22Rv1 (cell line): ENCODE measurements at regions not wholly inside any gene's neighbourhood (a gene's known extent, or its start where the extent isn't known, plus 50 kb on each side); places are given as distances from the start of the nearest gene placed in this dataset.

ENCODE experiments used
- H3K27ac ChIP-seq: fragments of 450-650 bp; 2 replicates; pipeline ENCODE4 v1.5.1; 2017
- ZFX ChIP-seq: fragments of 450-650 bp; IDR thresholded peaks from 2 replicates; pipeline ENCODE4 v1.6.1; 2017; ENCODE audit warnings: antibody characterized with exemption, borderline replicate concordance
- TF ChIP-seq, protein P1 (sequence below): fragments of 450-650 bp; IDR thresholded peaks from 2 replicates; pipeline ENCODE4 v1.5.1; 2017; ENCODE audit warnings: mild to moderate bottlenecking

DNA sequence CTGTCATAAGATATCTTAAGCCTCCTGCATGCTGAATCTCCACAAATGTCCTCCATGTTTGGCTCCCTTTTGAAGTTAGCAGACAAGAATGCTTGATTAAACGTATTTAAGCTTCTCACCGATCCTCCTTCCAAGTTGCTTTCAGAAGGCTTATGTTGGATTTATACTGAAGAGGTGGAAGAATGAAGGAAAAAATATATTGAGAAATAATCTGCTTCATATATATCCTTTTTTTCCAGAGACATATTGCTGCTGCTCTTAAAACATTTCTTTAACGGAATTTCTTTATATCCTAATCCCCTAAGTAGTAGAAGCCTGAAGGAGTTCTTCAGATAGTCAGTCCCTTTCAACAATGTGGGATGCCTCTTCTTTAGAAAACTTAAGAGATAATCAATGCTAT lies 329.0 kb upstream of the MARCKS start:
- H3K27ac ChIP-seq: no peak overlapping the region
- TF ChIP-seq, protein P1, sequence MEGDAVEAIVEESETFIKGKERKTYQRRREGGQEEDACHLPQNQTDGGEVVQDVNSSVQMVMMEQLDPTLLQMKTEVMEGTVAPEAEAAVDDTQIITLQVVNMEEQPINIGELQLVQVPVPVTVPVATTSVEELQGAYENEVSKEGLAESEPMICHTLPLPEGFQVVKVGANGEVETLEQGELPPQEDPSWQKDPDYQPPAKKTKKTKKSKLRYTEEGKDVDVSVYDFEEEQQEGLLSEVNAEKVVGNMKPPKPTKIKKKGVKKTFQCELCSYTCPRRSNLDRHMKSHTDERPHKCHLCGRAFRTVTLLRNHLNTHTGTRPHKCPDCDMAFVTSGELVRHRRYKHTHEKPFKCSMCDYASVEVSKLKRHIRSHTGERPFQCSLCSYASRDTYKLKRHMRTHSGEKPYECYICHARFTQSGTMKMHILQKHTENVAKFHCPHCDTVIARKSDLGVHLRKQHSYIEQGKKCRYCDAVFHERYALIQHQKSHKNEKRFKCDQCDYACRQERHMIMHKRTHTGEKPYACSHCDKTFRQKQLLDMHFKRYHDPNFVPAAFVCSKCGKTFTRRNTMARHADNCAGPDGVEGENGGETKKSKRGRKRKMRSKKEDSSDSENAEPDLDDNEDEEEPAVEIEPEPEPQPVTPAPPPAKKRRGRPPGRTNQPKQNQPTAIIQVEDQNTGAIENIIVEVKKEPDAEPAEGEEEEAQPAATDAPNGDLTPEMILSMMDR: no peak

DNA sequence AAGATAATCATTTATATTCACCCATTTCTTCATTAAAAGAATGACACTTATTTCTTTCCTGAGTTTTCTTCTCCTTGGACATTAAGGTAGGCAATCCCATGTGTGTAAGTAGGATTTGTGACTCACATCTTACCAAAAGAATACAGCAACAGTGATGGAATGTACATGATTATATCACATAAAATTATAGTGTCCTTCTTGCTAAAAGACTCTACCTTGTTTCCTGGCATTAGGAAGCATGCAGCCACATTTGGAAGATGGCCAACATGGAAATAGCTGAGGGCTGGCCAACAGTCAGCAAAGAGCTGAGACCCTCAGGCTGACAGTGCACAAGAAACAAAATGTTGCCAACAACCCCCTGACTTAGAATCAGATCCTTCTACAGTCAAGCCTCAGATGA lies 327.9 kb upstream of the MARCKS start:
- H3K27ac ChIP-seq: no peak overlapping the region
- TF ChIP-seq, protein P1: no peak
- TF ChIP-seq ZFX: no peak

DNA sequence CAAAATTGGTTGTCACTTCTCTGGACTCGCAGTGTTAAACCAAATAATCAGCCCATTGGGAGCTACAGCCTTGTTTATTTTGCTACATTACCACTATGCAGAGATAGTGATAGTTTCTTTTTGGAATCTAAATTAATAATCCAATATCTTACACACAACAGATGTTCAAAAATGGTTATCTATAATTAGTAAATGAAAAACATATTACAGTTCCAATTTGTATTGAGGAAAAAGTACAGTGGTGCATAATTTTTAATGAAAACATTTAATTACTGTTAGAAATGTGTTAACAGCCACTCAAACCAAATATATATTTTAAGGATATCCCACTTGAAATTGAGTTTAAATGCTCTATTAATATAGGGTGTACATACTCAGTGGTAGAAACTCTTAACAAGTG lies 327.3 kb upstream of the MARCKS start:
- no peak overlapping the region for H3K27ac ChIP-seq
- TF ChIP-seq ZFX: no peak
- TF ChIP-seq, protein P1: no peak

DNA sequence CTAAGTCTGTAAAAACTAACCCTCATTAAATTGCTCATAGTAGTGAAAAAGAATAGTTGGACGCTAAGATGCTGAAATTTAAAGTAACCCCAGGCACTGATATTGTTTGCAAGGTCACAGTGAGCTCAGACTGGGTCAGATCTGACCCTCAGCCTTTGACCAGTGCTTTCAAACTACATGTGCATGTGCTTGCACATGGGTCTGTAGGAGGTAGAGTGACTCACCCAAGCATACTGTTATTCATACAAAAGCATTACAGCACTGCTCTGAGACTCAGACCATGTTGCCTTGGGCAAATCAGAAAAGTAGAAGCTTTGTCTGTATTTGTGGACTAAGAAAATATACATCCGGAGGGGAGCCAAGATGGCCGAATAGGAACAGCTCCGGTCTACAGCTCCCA lies 326.4 kb upstream of the MARCKS start:
- TF ChIP-seq, protein P1: no peak
- no peak for TF ChIP-seq ZFX
- no peak overlapping the region for H3K27ac ChIP-seq

DNA sequence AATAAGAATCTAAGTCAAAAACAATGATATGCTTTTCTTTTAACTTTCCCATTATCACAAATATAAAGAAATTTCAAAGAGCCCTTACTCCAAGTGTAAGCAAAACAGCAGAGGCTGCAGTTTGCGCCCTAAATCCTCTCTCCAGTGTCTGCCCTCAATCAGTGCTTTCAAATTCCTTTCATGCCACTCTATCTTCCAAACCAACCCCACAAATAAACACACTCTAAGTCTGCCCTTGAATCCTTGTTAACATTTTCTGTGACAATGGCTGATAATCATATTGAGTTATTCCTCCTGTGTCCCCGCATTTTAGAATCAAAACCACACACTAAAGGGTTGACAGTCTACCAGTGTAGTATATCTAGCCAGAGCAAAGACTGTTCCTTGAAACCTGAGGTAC lies 317.9 kb upstream of the MARCKS start:
- no peak overlapping the region for H3K27ac ChIP-seq
- no peak for TF ChIP-seq ZFX
- TF ChIP-seq, protein P1: no peak

DNA sequence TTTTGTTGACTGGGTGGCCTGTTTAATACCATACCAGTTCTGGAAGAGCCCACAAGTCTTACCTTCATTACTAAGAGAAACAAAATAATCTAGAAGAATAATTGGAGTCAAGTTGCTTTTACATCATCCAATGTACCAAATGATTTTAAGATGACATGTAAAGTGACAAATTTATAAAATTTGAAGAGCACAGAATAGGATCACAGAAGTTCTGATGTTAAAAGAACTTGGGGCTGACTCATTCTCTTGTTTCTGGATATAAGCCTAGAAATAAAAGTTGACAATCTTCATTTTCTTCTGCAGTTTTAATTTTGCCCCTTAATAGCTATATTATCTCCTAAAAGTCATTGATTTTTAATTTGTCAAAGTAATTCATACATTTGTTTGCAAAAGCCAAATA lies 317.5 kb upstream of the MARCKS start:
- H3K27ac ChIP-seq: no peak overlapping the region
- TF ChIP-seq, protein P1: no peak
- TF ChIP-seq ZFX: no peak

DNA sequence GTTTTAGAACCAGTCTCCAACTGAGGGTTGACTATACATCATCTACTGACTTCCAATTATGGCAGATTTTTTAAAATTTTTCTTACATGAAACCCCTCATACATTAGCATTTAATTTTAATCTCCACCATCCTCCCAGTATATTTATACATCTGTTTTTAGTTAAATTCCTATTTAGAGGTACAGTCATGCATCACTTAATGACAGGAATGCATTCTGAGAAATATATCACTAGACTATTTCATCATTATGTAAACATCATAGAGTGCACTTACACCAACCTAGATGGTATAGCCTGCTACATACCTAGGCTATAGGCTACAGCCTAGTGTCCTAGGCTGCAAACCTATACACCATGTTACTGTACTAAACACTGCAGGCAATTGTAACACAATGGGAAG lies 316.7 kb upstream of the MARCKS start:
- TF ChIP-seq ZFX: no peak
- TF ChIP-seq, protein P1: no peak
- no peak overlapping the region for H3K27ac ChIP-seq
